Activated CD4-positive, alpha-beta T cell treated with anti-CD3 and anti-CD28 coated beads for 4 hours (primary cell): ENCODE measurements at regions not wholly inside any gene's neighbourhood (a gene's known extent, or its start where the extent isn't known, plus 50 kb on each side); places are given as distances from the start of the nearest gene placed in this dataset.
"Not testable (repeated sequence)": the region's sequence is repeated elsewhere in the genome, so short reads cannot be mapped to it uniquely, and the experiment has no call there.

Source experiments
- DNase-seq, 2 donors: peaks; one replicate each; pipeline ENCODE4 v3.0.0-alpha.2; 2020

GRCh38 chr1:38152351-38153065, 105.9 kb upstream of the POU3F1 start:
- no peak for DNase-seq

GRCh38 chr1:38151399-38151798, 104.8 kb upstream of the POU3F1 start:
- DNase-seq: no peak

- not testable (repeated sequence) for DNase-seq
These were observed 99.5 kb upstream of the POU3F1 start for GRCh38 chr1:38146079-38146478.

GRCh38 chr1:38142606-38143005, 96.0 kb upstream of the POU3F1 start:
- no peak for DNase-seq

GRCh38 chr1:38141483-38141882, 94.9 kb upstream of the POU3F1 start:
- DNase-seq: no peak

- DNase-seq: no peak
These were observed 93.3 kb upstream of the POU3F1 start for GRCh38 chr1:38139738-38140487.

- DNase-seq: no peak
These were observed 92.1 kb upstream of the POU3F1 start for GRCh38 chr1:38138498-38139233.

GRCh38 chr1:38137164-38137563, 90.6 kb upstream of the POU3F1 start:
- DNase-seq: no peak

GRCh38 chr1:38135625-38136414, 89.2 kb upstream of the POU3F1 start:
- DNase-seq: no peak

- DNase-seq: no peak
These were observed 87.7 kb upstream of the POU3F1 start for GRCh38 chr1:38134294-38134755.

GRCh38 chr1:38133756-38134155, 87.2 kb upstream of the POU3F1 start:
- no peak for DNase-seq

- DNase-seq: no peak
These were observed 86.7 kb upstream of the POU3F1 start for GRCh38 chr1:38133304-38133703.

- DNase-seq: no peak
These were observed 86.1 kb upstream of the POU3F1 start for GRCh38 chr1:38132681-38133080.

GRCh38 chr1:38131024-38131585, 84.5 kb upstream of the POU3F1 start:
- no peak for DNase-seq

GRCh38 chr1:38129971-38130370, 83.4 kb upstream of the POU3F1 start:
- DNase-seq: no peak

- DNase-seq: no peak
These were observed 82.9 kb upstream of the POU3F1 start for GRCh38 chr1:38129473-38129872.

GRCh38 chr1:38128926-38129453, 82.4 kb upstream of the POU3F1 start:
- no peak for DNase-seq

- DNase-seq: no peak
These were observed 81.9 kb upstream of the POU3F1 start for GRCh38 chr1:38128511-38128910.

GRCh38 chr1:38127428-38127827, 80.8 kb upstream of the POU3F1 start:
- DNase-seq: no peak

GRCh38 chr1:38126970-38127369, 80.4 kb upstream of the POU3F1 start:
- DNase-seq: no peak

- no peak for DNase-seq
These were observed 79.4 kb upstream of the POU3F1 start for GRCh38 chr1:38125837-38126520.

- DNase-seq: no peak
These were observed 78.4 kb upstream of the POU3F1 start for GRCh38 chr1:38125016-38125415.
